ENCODE measurements at regions not wholly inside any gene's neighbourhood (a gene's known extent, or its start where the extent isn't known, plus 50 kb on each side); places are given as distances from the start of the nearest gene placed in this dataset.
A peak's percentile ranks its signal among the peaks of the same experiment; 100 is the strongest.
"Not testable (repeated sequence)": the region's sequence is repeated elsewhere in the genome, so short reads cannot be mapped to it uniquely, and the experiment has no call there.

GRCh38 chr3:153623834-153624233, 461.8 kb downstream of the RAP2B start:
- no peak for DNase-seq

- DNase-seq = no peak
These were observed 462.4 kb downstream of the RAP2B start for GRCh38 chr3:153624310-153625030.

- DNase-seq = peak; percentile 93
These were observed 463.5 kb downstream of the RAP2B start for GRCh38 chr3:153625506-153625905.

- no peak for DNase-seq
These were observed 464.1 kb downstream of the RAP2B start for GRCh38 chr3:153626158-153626557.

GRCh38 chr3:153628591-153628990, 466.6 kb downstream of the RAP2B start:
- no peak for DNase-seq

GRCh38 chr3:153629148-153629547, 467.1 kb downstream of the RAP2B start:
- no peak for DNase-seq

- DNase-seq = peak; percentile 33
These were observed 469.1 kb downstream of the RAP2B start for GRCh38 chr3:153631102-153631501.

GRCh38 chr3:153631664-153632063, 469.6 kb downstream of the RAP2B start:
- no peak for DNase-seq

GRCh38 chr3:153633407-153633806, 471.4 kb downstream of the RAP2B start:
- DNase-seq = no peak

GRCh38 chr3:153634683-153635082, 472.7 kb downstream of the RAP2B start:
- DNase-seq = no peak

GRCh38 chr3:153639631-153640030, 477.6 kb downstream of the RAP2B start:
- DNase-seq = no peak

GRCh38 chr3:153640689-153641665, 479.0 kb downstream of the RAP2B start:
- DNase-seq = no peak

GRCh38 chr3:153642576-153642975, 478.6 kb upstream of the ARHGEF26 start:
- DNase-seq = not testable (repeated sequence)

GRCh38 chr3:153643471-153643870, 477.7 kb upstream of the ARHGEF26 start:
- not testable (repeated sequence) for DNase-seq

GRCh38 chr3:153649286-153649839, 471.8 kb upstream of the ARHGEF26 start:
- no peak for DNase-seq

GRCh38 chr3:153652076-153652475, 469.1 kb upstream of the ARHGEF26 start:
- DNase-seq = no peak

- DNase-seq = no peak
These were observed 464.1 kb upstream of the ARHGEF26 start for GRCh38 chr3:153657046-153657445.

GRCh38 chr3:153657461-153657860, 463.7 kb upstream of the ARHGEF26 start:
- no peak for DNase-seq

GRCh38 chr3:153658136-153658535, 463.1 kb upstream of the ARHGEF26 start:
- no peak for DNase-seq

GRCh38 chr3:153666991-153667740, 454.0 kb upstream of the ARHGEF26 start:
- DNase-seq = no peak

- DNase-seq = no peak
These were observed 451.7 kb upstream of the ARHGEF26 start for GRCh38 chr3:153669527-153669926.

- no peak for DNase-seq
These were observed 450.6 kb upstream of the ARHGEF26 start for GRCh38 chr3:153670577-153670976.

GRCh38 chr3:153673853-153674252, 447.3 kb upstream of the ARHGEF26 start:
- no peak for DNase-seq

Data from NCI-H524 treated with DMSO at 0.1 percent for 48 hours (cell line).